DMS79 treated with DMSO at 0.1 percent for 48 hours (cell line): ENCODE measurements at regions not wholly inside any gene's neighbourhood (a gene's known extent, or its start where the extent isn't known, plus 50 kb on each side); places are given as distances from the start of the nearest gene placed in this dataset.

Experiments
- DNase-seq: peaks from one replicate; lab custom pipeline; 2025; lab: John Stamatoyannopoulos, UW

GRCh38 chr10:7027913-7028808 is 382.7 kb downstream of the SFMBT2 start:
- no peak for DNase-seq

- DNase-seq = no peak
Observed at GRCh38 chr10:7027237-7027912, 383.5 kb downstream of the SFMBT2 start.

GRCh38 chr10:7026818-7027217 is 384.0 kb downstream of the SFMBT2 start:
- no peak for DNase-seq

GRCh38 chr10:7025296-7025695 is 385.5 kb downstream of the SFMBT2 start:
- DNase-seq = no peak

GRCh38 chr10:7015457-7015856 is 395.4 kb downstream of the SFMBT2 start:
- no peak for DNase-seq

GRCh38 chr10:7014721-7015120 is 396.1 kb downstream of the SFMBT2 start:
- DNase-seq = no peak

GRCh38 chr10:7011994-7012393 is 398.8 kb downstream of the SFMBT2 start:
- no peak for DNase-seq

GRCh38 chr10:7008645-7009044 is 402.2 kb downstream of the SFMBT2 start:
- no peak for DNase-seq

- no peak for DNase-seq
Observed at GRCh38 chr10:7007600-7008190, 403.1 kb downstream of the SFMBT2 start.

GRCh38 chr10:7006566-7006965 is 404.3 kb downstream of the SFMBT2 start:
- DNase-seq = no peak

GRCh38 chr10:7003831-7004395 is 406.9 kb downstream of the SFMBT2 start:
- no peak for DNase-seq

- DNase-seq = no peak
Observed at GRCh38 chr10:7000061-7000460, 410.8 kb downstream of the SFMBT2 start.

GRCh38 chr10:6999232-6999925 is 411.5 kb downstream of the SFMBT2 start:
- DNase-seq = no peak

- no peak for DNase-seq
Observed at GRCh38 chr10:6997509-6997908, 413.3 kb downstream of the SFMBT2 start.

- DNase-seq = no peak
Observed at GRCh38 chr10:6996431-6996830, 414.4 kb downstream of the SFMBT2 start.

- DNase-seq = no peak
Observed at GRCh38 chr10:6995831-6996230, 415.0 kb downstream of the SFMBT2 start.

GRCh38 chr10:6995341-6995740 is 415.3 kb upstream of the PRKCQ start:
- no peak for DNase-seq

GRCh38 chr10:6990891-6991290 is 410.8 kb upstream of the PRKCQ start:
- DNase-seq = no peak

- DNase-seq = no peak
Observed at GRCh38 chr10:6988654-6989053, 408.6 kb upstream of the PRKCQ start.

GRCh38 chr10:6987536-6987945 is 407.5 kb upstream of the PRKCQ start:
- DNase-seq = no peak

GRCh38 chr10:6986927-6987326 is 406.9 kb upstream of the PRKCQ start:
- DNase-seq = no peak

GRCh38 chr10:6985644-6986043 is 405.6 kb upstream of the PRKCQ start:
- DNase-seq = no peak
